Neural cell (in vitro differentiated cells): ENCODE measurements at regions not wholly inside any gene's neighbourhood (a gene's known extent, or its start where the extent isn't known, plus 50 kb on each side); places are given as distances from the start of the nearest gene placed in this dataset.

Source experiments
- H2AFZ ChIP-seq: fragments of 200-600, 300-800 bp; sonication (generic), shearing (Covaris generic); 2 replicates; pipeline ENCODE4 v1.6.0; 2014; ENCODE audit warnings: low read depth, mild to moderate bottlenecking, antibody characterized with exemption, low read length, moderate library complexity
- H3F3A ChIP-seq: fragments of 200-600 bp; shearing (Covaris generic); 2 replicates; pipeline ENCODE4 v1.6.1; 2016; ENCODE audit warnings: mild to moderate bottlenecking, moderate library complexity, mixed read lengths, antibody characterized with exemption, low read length; ENCODE audit not compliant: insufficient read depth, poor library complexity, severe bottlenecking
- H3K27ac ChIP-seq: fragments of 200-600, 300-800 bp; sonication (generic), shearing (Covaris generic); 2 replicates; pipeline ENCODE4 v1.5.1; 2014; ENCODE audit warnings: mild to moderate bottlenecking, low read length, moderate library complexity
- H3K27me3 ChIP-seq: fragments of 300-800, 200-600 bp; sonication (generic), shearing (Covaris generic); 2 replicates; pipeline ENCODE4 v1.6.0; 2014; ENCODE audit warnings: mild to moderate bottlenecking, low read depth, low read length, moderate library complexity; ENCODE audit not compliant: insufficient read depth
- H3K36me3 ChIP-seq: fragments of 300-800, 200-600 bp; sonication (generic), shearing (Covaris generic); 2 replicates; pipeline ENCODE4 v1.5.1; 2014; ENCODE audit warnings: mild to moderate bottlenecking, antibody characterized with exemption, low read length, moderate library complexity; ENCODE audit not compliant: insufficient read depth
- H3K4me2 ChIP-seq: fragments of 300-800, 200-600 bp; sonication (generic), shearing (Covaris generic); 2 replicates; pipeline ENCODE4 v1.6.0; 2014; ENCODE audit warnings: mild to moderate bottlenecking, low read length
- H3K4me3 ChIP-seq: fragments of 300-800, 200-600 bp; sonication (generic), shearing (Covaris generic); 2 replicates; pipeline ENCODE4 v1.5.1; 2014; ENCODE audit warnings: mild to moderate bottlenecking, low read length, moderate library complexity
- H3K79me2 ChIP-seq: fragments of 200-600 bp; shearing (Covaris generic); replicated peaks from 2 replicates; pipeline ENCODE4 v1.6.0; 2014; ENCODE audit warnings: mild to moderate bottlenecking, low read length, moderate library complexity; ENCODE audit not compliant: insufficient read depth
- H3K9ac ChIP-seq: fragments of 300-800, 200-600 bp; sonication (generic), shearing (Covaris generic); 2 replicates; pipeline ENCODE4 v1.6.1; 2016; ENCODE audit warnings: mild to moderate bottlenecking, low read length, mixed read lengths
- H3K9me2 ChIP-seq: fragments of 200-600 bp; shearing (Covaris generic); 2 replicates; pipeline ENCODE4 v1.6.1; 2016; ENCODE audit warnings: mild to moderate bottlenecking, low read length, mixed read lengths; ENCODE audit not compliant: insufficient read depth
- H3K9me3 ChIP-seq: fragments of 200-600, 300-800 bp; sonication (generic), shearing (Covaris generic); 2 replicates; pipeline ENCODE4 v1.6.1; 2016; ENCODE audit warnings: mild to moderate bottlenecking, mixed run types, low read length, moderate library complexity, mixed read lengths
- H4K20me1 ChIP-seq: fragments of 200-600 bp; shearing (Covaris generic); 2 replicates; pipeline ENCODE4 v1.6.1; 2016; ENCODE audit warnings: mild to moderate bottlenecking, mixed run types; ENCODE audit not compliant: insufficient read depth
- EP300 ChIP-seq: fragments of 450-650 bp; conservative IDR thresholded peaks from 2 replicates; pipeline ENCODE4 v1.6.1; 2014; ENCODE audit warnings: antibody characterized with exemption, mild to moderate bottlenecking, moderate library complexity; ENCODE audit not compliant: poor library complexity, severe bottlenecking
- EZH2 ChIP-seq: fragments of 200-600, 300-800 bp; shearing (Covaris generic), sonication (generic); IDR thresholded peaks from 2 replicates; pipeline ENCODE4 v1.6.1; 2014; ENCODE audit warnings: antibody characterized with exemption, low read length, borderline replicate concordance, mild to moderate bottlenecking; ENCODE audit not compliant: insufficient read depth, poor library complexity, severe bottlenecking
- MXI1 ChIP-seq: fragments of 450-650 bp; conservative IDR thresholded peaks from 2 replicates; pipeline ENCODE4 v1.6.1; 2014; ENCODE audit warnings: antibody characterized with exemption, mild to moderate bottlenecking; ENCODE audit not compliant: poor library complexity, severe bottlenecking
- POLR2AphosphoS5 ChIP-seq: IDR thresholded peaks from 2 replicates; pipeline ENCODE4 v1.6.1; 2012
- RAD21 ChIP-seq: fragments of 450-650 bp; conservative IDR thresholded peaks from 2 replicates; pipeline ENCODE4 v1.6.1; 2014; ENCODE audit warnings: antibody characterized with exemption, mild to moderate bottlenecking, moderate library complexity
- REST ChIP-seq: IDR thresholded peaks from 2 replicates; pipeline ENCODE4 v1.6.1; 2012; ENCODE audit warnings: borderline replicate concordance
- SMC3 ChIP-seq: fragments of 450-650 bp; conservative IDR thresholded peaks from 2 replicates; pipeline ENCODE4 v1.6.1; 2014; ENCODE audit warnings: antibody characterized with exemption, mild to moderate bottlenecking, moderate library complexity; ENCODE audit not compliant: poor library complexity
- TAF1 ChIP-seq: IDR thresholded peaks from 2 replicates; pipeline ENCODE4 v1.6.1; 2012; ENCODE audit warnings: low read depth
- TF ChIP-seq, protein P1 (sequence below): fragments of 450-650 bp; IDR thresholded peaks from 2 replicates; pipeline ENCODE4 v1.5.1; 2014; ENCODE audit warnings: antibody characterized with exemption, mild to moderate bottlenecking, moderate library complexity; ENCODE audit not compliant: poor library complexity, severe bottlenecking

- no peak for TF ChIP-seq TAF1
- no peak for TF ChIP-seq RAD21
- Histone ChIP-seq H3K4me3 (no peak overlapping the region), H3F3A (no peaks in the 10 kb centered on the region), H3K9ac (no peak overlapping the region), H3K9me2 (no peaks in the 10 kb centered on the region), H3K27me3 (no peaks in the 10 kb centered on the region), H3K79me2 (no peaks in the 10 kb centered on the region), H4K20me1 (no peaks in the 10 kb centered on the region), H3K36me3 (no peaks in the 10 kb centered on the region), H2AFZ (no peak overlapping the region), H3K9me3 (no peaks in the 10 kb centered on the region), H3K4me2 (no peak overlapping the region), H3K27ac (no peak overlapping the region)
These were observed 60.0 kb upstream of the CDH6 start for GRCh38 chr5:31133488-31133887.

- Histone ChIP-seq H3K4me3 (no peak overlapping the region), H4K20me1 (no peaks in the 10 kb centered on the region), H3K27ac (no peak overlapping the region), H3K27me3 (no peaks in the 10 kb centered on the region), H3K9ac (no peak overlapping the region), H2AFZ (no peak overlapping the region), H3F3A (no peaks in the 10 kb centered on the region), H3K9me2 (no peaks in the 10 kb centered on the region), H3K79me2 (no peaks in the 10 kb centered on the region), H3K36me3 (no peaks in the 10 kb centered on the region), H3K4me2 (no peak overlapping the region), H3K9me3 (peaks cover 3% of the 10 kb centered on the region)
- TF ChIP-seq REST = no peak
These were observed 62.0 kb upstream of the CDH6 start for GRCh38 chr5:31131381-31131891.

GRCh38 chr5:31130676-31131075 lies 62.8 kb upstream of the CDH6 start:
- H3K9ac ChIP-seq = no peak overlapping the region
- no peak overlapping the region for H3K4me3 ChIP-seq
- TF ChIP-seq RAD21 (no peak), MXI1 (no peak), POLR2AphosphoS5 (no peak), EP300 (no peak), REST (no peak), EZH2 (no peak), SMC3 (no peak), TAF1 (no peak)
- TF ChIP-seq, protein P1, sequence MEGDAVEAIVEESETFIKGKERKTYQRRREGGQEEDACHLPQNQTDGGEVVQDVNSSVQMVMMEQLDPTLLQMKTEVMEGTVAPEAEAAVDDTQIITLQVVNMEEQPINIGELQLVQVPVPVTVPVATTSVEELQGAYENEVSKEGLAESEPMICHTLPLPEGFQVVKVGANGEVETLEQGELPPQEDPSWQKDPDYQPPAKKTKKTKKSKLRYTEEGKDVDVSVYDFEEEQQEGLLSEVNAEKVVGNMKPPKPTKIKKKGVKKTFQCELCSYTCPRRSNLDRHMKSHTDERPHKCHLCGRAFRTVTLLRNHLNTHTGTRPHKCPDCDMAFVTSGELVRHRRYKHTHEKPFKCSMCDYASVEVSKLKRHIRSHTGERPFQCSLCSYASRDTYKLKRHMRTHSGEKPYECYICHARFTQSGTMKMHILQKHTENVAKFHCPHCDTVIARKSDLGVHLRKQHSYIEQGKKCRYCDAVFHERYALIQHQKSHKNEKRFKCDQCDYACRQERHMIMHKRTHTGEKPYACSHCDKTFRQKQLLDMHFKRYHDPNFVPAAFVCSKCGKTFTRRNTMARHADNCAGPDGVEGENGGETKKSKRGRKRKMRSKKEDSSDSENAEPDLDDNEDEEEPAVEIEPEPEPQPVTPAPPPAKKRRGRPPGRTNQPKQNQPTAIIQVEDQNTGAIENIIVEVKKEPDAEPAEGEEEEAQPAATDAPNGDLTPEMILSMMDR = no peak
- no peaks in the 10 kb centered on the region for H3F3A ChIP-seq
- no peak overlapping the region for H2AFZ ChIP-seq
- H3K9me3 ChIP-seq = peaks cover 3% of the 10 kb centered on the region
- H3K36me3 ChIP-seq = no peaks in the 10 kb centered on the region
- H3K79me2 ChIP-seq = no peaks in the 10 kb centered on the region
- no peaks in the 10 kb centered on the region for H4K20me1 ChIP-seq
- H3K27ac ChIP-seq = no peak overlapping the region
- no peaks in the 10 kb centered on the region for H3K9me2 ChIP-seq
- H3K27me3 ChIP-seq = no peaks in the 10 kb centered on the region
- no peak overlapping the region for H3K4me2 ChIP-seq
